ENCODE measurements at regions not wholly inside any gene's neighbourhood (a gene's known extent, or its start where the extent isn't known, plus 50 kb on each side); places are given as distances from the start of the nearest gene placed in this dataset.

DNA sequence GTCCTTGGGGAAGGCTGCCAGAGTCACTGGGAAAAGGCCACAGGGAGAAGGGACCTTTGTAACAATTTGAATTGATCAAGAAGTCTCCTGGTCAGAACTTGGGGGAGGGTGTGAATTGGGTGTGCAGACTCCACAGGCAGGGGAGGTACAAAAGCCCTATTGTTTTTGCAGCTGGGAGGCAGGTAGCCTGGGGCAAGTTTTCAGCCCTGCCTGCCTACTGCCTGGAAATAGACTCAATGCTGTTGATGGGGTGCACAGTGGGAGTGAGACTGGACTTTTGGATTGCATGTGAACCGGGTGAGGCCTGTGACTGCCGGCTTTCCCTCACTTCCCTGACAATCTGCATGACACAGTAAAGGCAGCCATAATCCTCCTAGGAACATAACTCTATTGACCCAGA is 947.0 kb downstream of the REEP3 start:
- peaks cover 0 to 16% (median 0%) of the 10 kb centered on the region in 3 donors for H3K9me3 ChIP-seq (ENCODE audit: control extremely low read depth in 1 of 3, control insufficient read depth in 2 of 3, insufficient read depth in 1 of 3, low read length in 2 of 3)
- no peak overlapping the region for H3K9ac ChIP-seq (ENCODE audit: low read length)
- Mint-ChIP-seq H3K4me1 (no peaks in the 10 kb centered on the region), H3K27me3 (no peaks in the 10 kb centered on the region), H3K4me3 (no peak overlapping the region), H3K27ac (no peak overlapping the region), H3K9me3 (ENCODE audit: insufficient read depth) (peaks cover 5% of the 10 kb centered on the region)
- DNase-seq (no peak), ATAC-seq (ENCODE audit: low read depth) (no peak)
- no peak overlapping the region for H3K4me2 ChIP-seq (replicated peaks; ENCODE audit: low read depth, low read length, poor library complexity, severe bottlenecking)
- no peaks in the 10 kb centered on the region for H3K27me3 ChIP-seq (replicated peaks in 1 of 4; ENCODE audit: control extremely low read depth in 1 of 4, control insufficient read depth in 3 of 4, insufficient read depth in 4 of 4, low read length in 3 of 4)
- ChIA-PET POLR2A (no interaction called here), CTCF (no interaction called here)
- no peaks in the 10 kb centered on the region for H3K4me1 ChIP-seq (ENCODE audit: control insufficient read depth in 2 of 2, insufficient read depth in 2 of 2, low read length in 2 of 2)
- H3K4me3 ChIP-seq (ENCODE audit: control extremely low read depth in 1 of 5, extremely low read depth in 1 of 5, insufficient read depth in 1 of 5, low read depth in 2 of 5, low read length in 4 of 5): no peak overlapping the region
- H3K27ac ChIP-seq (ENCODE audit: low read length in 2 of 2): no peak overlapping the region
- H2AFZ ChIP-seq (ENCODE audit: insufficient read depth, low read depth, low read length, poor library complexity, severe bottlenecking): no peak overlapping the region
- TF ChIP-seq EZH2 (IDR thresholded peaks at IDR 0.05; ENCODE audit: borderline replicate concordance, insufficient read depth, low read depth, low read length, poor library complexity, severe bottlenecking): no peak
- TF ChIP-seq, protein P1, sequence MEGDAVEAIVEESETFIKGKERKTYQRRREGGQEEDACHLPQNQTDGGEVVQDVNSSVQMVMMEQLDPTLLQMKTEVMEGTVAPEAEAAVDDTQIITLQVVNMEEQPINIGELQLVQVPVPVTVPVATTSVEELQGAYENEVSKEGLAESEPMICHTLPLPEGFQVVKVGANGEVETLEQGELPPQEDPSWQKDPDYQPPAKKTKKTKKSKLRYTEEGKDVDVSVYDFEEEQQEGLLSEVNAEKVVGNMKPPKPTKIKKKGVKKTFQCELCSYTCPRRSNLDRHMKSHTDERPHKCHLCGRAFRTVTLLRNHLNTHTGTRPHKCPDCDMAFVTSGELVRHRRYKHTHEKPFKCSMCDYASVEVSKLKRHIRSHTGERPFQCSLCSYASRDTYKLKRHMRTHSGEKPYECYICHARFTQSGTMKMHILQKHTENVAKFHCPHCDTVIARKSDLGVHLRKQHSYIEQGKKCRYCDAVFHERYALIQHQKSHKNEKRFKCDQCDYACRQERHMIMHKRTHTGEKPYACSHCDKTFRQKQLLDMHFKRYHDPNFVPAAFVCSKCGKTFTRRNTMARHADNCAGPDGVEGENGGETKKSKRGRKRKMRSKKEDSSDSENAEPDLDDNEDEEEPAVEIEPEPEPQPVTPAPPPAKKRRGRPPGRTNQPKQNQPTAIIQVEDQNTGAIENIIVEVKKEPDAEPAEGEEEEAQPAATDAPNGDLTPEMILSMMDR (IDR thresholded peaks at IDR 0.05): no peak
- no peaks in the 10 kb centered on the region for H4K20me1 ChIP-seq (ENCODE audit: control insufficient read depth, insufficient read depth, low read length, poor library complexity, severe bottlenecking)
- WGBS (ENCODE audit: insufficient coverage): 100% methylated on average over 2 of the region's 2 CpGs
- H3K36me3 ChIP-seq (replicated peaks in 1 of 2; ENCODE audit: control extremely low read depth in 1 of 2, control insufficient read depth in 1 of 2, extremely low read depth in 1 of 2, insufficient read depth in 2 of 2, low read length in 1 of 2): no peaks in the 10 kb centered on the region
- intact Hi-C loops (cut with micrococcal nuclease): no loop called here
- H3K79me2 ChIP-seq (ENCODE audit: control insufficient read depth, insufficient read depth, low read length): no peaks in the 10 kb centered on the region

DNA sequence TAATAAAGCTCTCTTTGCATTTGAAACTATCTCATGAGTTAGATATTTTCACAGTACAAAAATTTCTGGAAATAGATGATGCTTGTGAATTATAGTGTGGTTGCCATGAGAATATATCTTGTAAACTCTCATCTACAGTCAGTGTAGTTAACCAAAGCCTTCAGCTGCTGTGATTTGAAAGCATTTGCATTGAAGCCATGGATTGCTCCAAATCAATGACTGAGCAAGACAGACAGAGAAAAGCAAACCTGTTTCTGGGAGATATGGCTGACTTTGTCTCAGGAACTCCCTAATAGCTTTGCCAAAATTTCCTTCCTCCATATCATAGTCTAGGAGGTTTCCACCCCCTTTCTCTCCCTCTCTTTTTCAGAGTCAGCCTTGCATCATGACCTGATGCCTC is 955.3 kb downstream of the REEP3 start:
- no peaks in the 10 kb centered on the region for H3K27me3 Mint-ChIP-seq
- ChIA-PET CTCF (no interaction called here), POLR2A (no interaction called here)
- H4K20me1 ChIP-seq (ENCODE audit: control insufficient read depth, insufficient read depth, low read length, poor library complexity, severe bottlenecking): no peaks in the 10 kb centered on the region
- no peak overlapping the region for H3K4me2 ChIP-seq (replicated peaks; ENCODE audit: low read depth, low read length, poor library complexity, severe bottlenecking)
- H3K4me3 ChIP-seq (ENCODE audit: control extremely low read depth in 1 of 5, extremely low read depth in 1 of 5, insufficient read depth in 1 of 5, low read depth in 2 of 5, low read length in 4 of 5): no peak overlapping the region
- TF ChIP-seq EZH2 (IDR thresholded peaks at IDR 0.05; ENCODE audit: borderline replicate concordance, insufficient read depth, low read depth, low read length, poor library complexity, severe bottlenecking): no peak
- TF ChIP-seq, protein P1 (IDR thresholded peaks at IDR 0.05): no peak
- H3K27ac Mint-ChIP-seq: no peak overlapping the region
- H3K9me3 ChIP-seq (ENCODE audit: control extremely low read depth in 1 of 3, control insufficient read depth in 2 of 3, insufficient read depth in 1 of 3, low read length in 2 of 3): no peaks in the 10 kb centered on the region
- DNase-seq (no peak), ATAC-seq (ENCODE audit: low read depth) (no peak)
- H3K4me1 Mint-ChIP-seq: no peaks in the 10 kb centered on the region
- H3K4me3 Mint-ChIP-seq: no peak overlapping the region
- no peak overlapping the region for H3K9ac ChIP-seq (ENCODE audit: low read length)
- H3K4me1 ChIP-seq (ENCODE audit: control insufficient read depth in 2 of 2, insufficient read depth in 2 of 2, low read length in 2 of 2): no peaks in the 10 kb centered on the region
- no peaks in the 10 kb centered on the region for H3K27me3 ChIP-seq (replicated peaks in 1 of 4; ENCODE audit: control extremely low read depth in 1 of 4, control insufficient read depth in 3 of 4, insufficient read depth in 4 of 4, low read length in 3 of 4)
- H3K27ac ChIP-seq (ENCODE audit: low read length in 2 of 2): no peak overlapping the region
- H3K36me3 ChIP-seq (replicated peaks in 1 of 2; ENCODE audit: control extremely low read depth in 1 of 2, control insufficient read depth in 1 of 2, extremely low read depth in 1 of 2, insufficient read depth in 2 of 2, low read length in 1 of 2): no peaks in the 10 kb centered on the region
- no peaks in the 10 kb centered on the region for H3K9me3 Mint-ChIP-seq (ENCODE audit: insufficient read depth)
- H2AFZ ChIP-seq (ENCODE audit: insufficient read depth, low read depth, low read length, poor library complexity, severe bottlenecking): no peak overlapping the region
- H3K79me2 ChIP-seq (ENCODE audit: control insufficient read depth, insufficient read depth, low read length): no peaks in the 10 kb centered on the region
- intact Hi-C loops (cut with micrococcal nuclease): no loop called here

Data from B cell (primary cell).